CD8-positive, alpha-beta memory T cell (primary cell): ENCODE measurements at regions not wholly inside any gene's neighbourhood (a gene's known extent, or its start where the extent isn't known, plus 50 kb on each side); places are given as distances from the start of the nearest gene placed in this dataset.

Experiments
- CTCF ChIA-PET: fragments of 350-600 bp; sonication (Branson Sonifier 250); formaldehyde crosslinking; loops from one replicate; lab custom pipeline; 2021; ENCODE audit warnings: antibody characterized with exemption; lab: Charles Lee
- POLR2A ChIA-PET: fragments of 350-600 bp; sonication (Branson Sonifier 250); formaldehyde crosslinking; loops from one replicate; lab custom pipeline; 2021; ENCODE audit warnings: antibody characterized with exemption; lab: Charles Lee
- DNase-seq, 5 donors: peaks; one replicate each; pipeline versions ENCODE4 v3.0.0 to v3.0.0-alpha.2; 2020 to 2022; ENCODE audit warnings: mixed read lengths in 1 of 5
- H3K27ac ChIP-seq: one replicate; pipeline ENCODE4 v1.7.0; 2013; ENCODE audit warnings: low read depth, mild to moderate bottlenecking, low read length, moderate library complexity
- H3K27me3 ChIP-seq: 2 replicates; pipeline ENCODE4 v1.7.0; 2013; ENCODE audit warnings: low read length, mild to moderate bottlenecking; ENCODE audit not compliant: insufficient read depth, poor library complexity, severe bottlenecking
- H3K36me3 ChIP-seq: 2 replicates; pipeline ENCODE4 v1.7.0; 2013; ENCODE audit warnings: mild to moderate bottlenecking, low read length, moderate library complexity; ENCODE audit not compliant: insufficient read depth
- H3K4me1 ChIP-seq: 2 replicates; pipeline ENCODE4 v1.7.0; 2013; ENCODE audit warnings: mild to moderate bottlenecking, low read length, moderate library complexity; ENCODE audit not compliant: insufficient read depth
- H3K4me3 ChIP-seq: 2 replicates; pipeline ENCODE4 v1.7.0; 2013; ENCODE audit warnings: mild to moderate bottlenecking, low read length
- H3K9me3 ChIP-seq: 2 replicates; pipeline ENCODE4 v1.7.0; 2013; ENCODE audit warnings: mild to moderate bottlenecking, low read length
- H3K27ac Mint-ChIP-seq, 8 donors: one replicate each; pipeline ENCODE4 v1.8.0; 2020 to 2021; ENCODE audit warnings: mixed read lengths in 8 of 8, mild to moderate bottlenecking in 6 of 8, inconsistent platforms in 3 of 8, moderate library complexity in 3 of 8
- H3K27me3 Mint-ChIP-seq, 2 donors: one replicate each; pipeline ENCODE4 v1.8.0; 2020 to 2021; ENCODE audit warnings: mixed read lengths in 2 of 2, mild to moderate bottlenecking in 1 of 2, moderate library complexity in 1 of 2
- H3K36me3 Mint-ChIP-seq, 3 donors: one replicate each; pipeline ENCODE4 v1.8.0; 2020 to 2021; ENCODE audit warnings: mixed read lengths in 3 of 3, inconsistent platforms in 1 of 3, mild to moderate bottlenecking in 1 of 3
- H3K4me1 Mint-ChIP-seq, 3 donors: one replicate each; pipeline ENCODE4 v1.8.0; 2020 to 2021; ENCODE audit warnings: mixed read lengths in 3 of 3, inconsistent platforms in 1 of 3, mild to moderate bottlenecking in 1 of 3
- H3K4me3 Mint-ChIP-seq, 7 donors: one replicate each; pipeline ENCODE4 v1.8.0; 2020 to 2021; ENCODE audit warnings: mixed read lengths in 7 of 7, mild to moderate bottlenecking in 6 of 7, moderate library complexity in 4 of 7, inconsistent platforms in 2 of 7
- H3K9me3 Mint-ChIP-seq, 5 donors: one replicate each; pipeline ENCODE4 v1.8.0; 2020 to 2022; ENCODE audit warnings: mixed read lengths in 5 of 5, mild to moderate bottlenecking in 3 of 5, moderate library complexity in 2 of 5, inconsistent platforms in 1 of 5

DNA sequence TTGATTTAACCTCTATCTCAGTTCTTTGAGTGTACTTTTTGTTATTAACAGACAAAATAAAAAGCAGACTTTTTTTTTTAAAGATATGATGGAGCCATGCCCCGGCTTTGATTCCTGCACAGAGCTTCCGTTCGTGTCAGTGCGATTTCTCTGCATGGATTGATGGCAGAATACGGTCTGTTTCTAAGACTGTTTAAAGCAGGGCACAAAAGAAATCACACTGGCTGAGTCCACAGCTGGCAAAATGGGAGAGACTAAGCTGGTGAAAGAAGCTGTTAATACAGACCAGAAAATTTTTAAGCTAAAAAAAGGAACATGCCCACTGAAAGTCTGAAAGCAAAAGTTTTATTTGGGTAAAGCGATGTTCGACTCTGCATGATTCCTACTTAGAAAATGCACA, 501.4 kb upstream of the WWC1 start:
- Mint-ChIP-seq H3K9me3 (peaks cover 0 to 9% (median 0%) of the 10 kb centered on the region in 5 donors), H3K36me3 (no peaks in the 10 kb centered on the region), H3K4me3 (no peak overlapping the region), H3K27me3 (no peaks in the 10 kb centered on the region), H3K27ac (no peak overlapping the region), H3K4me1 (no peaks in the 10 kb centered on the region)
- ChIA-PET CTCF (no interaction called here), POLR2A (no interaction called here)
- no peaks in the 10 kb centered on the region for H3K9me3 ChIP-seq
- H3K27ac ChIP-seq, result no peak overlapping the region
- H3K4me3 ChIP-seq, result no peak overlapping the region
- no peaks in the 10 kb centered on the region for H3K4me1 ChIP-seq
- no peaks in the 10 kb centered on the region for H3K36me3 ChIP-seq
- no peaks in the 10 kb centered on the region for H3K27me3 ChIP-seq
- no peak for DNase-seq

DNA sequence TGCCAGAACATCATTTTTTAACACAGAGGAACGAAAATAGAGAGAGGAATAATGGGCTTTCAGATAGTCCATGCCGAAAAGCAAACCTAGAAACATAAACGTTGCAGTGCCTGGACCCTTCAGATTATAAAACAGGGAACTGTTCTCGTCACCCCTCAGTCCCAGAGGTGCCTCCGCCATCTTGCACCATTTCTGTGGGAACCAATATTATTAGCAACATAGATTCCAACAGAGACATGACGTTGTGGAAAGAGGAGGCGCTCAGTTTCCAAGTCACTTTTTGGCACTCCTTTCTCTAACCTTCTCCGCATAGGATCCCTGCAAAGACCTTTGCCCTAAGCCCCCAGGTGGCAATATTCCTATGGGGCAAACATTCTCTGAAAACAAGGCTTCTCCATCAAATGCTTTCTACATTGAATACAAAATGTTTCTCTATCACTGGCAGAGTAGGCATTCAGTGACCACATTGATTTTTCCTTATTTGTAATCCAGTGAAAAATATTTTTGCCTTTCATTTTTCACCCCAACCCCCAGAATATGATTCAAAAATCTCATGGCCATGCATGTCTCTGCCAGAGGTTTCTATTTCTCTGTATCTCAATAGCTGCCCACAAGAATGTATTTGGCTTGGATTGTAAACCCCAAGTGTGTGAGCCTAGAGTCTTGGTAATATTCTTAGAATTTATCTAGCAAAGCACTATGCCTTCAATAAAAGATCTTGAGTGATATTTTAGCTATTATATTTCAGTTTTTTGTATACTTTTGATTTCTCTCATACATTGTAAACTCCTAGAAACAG, 500.8 kb upstream of the WWC1 start:
- no peaks in the 10 kb centered on the region for H3K4me1 ChIP-seq
- H3K9me3 ChIP-seq, result no peaks in the 10 kb centered on the region
- no peaks in the 10 kb centered on the region for H3K27me3 ChIP-seq
- Mint-ChIP-seq H3K9me3 (peaks cover 0 to 9% (median 0%) of the 10 kb centered on the region in 5 donors), H3K4me3 (no peak overlapping the region), H3K36me3 (no peaks in the 10 kb centered on the region), H3K27me3 (no peaks in the 10 kb centered on the region), H3K27ac (no peak overlapping the region), H3K4me1 (no peaks in the 10 kb centered on the region)
- H3K36me3 ChIP-seq, result no peaks in the 10 kb centered on the region
- H3K27ac ChIP-seq, result no peak overlapping the region
- POLR2A ChIA-PET, result no interaction called here
- DNase-seq, result no peak
- CTCF ChIA-PET, result no interaction called here
- no peak overlapping the region for H3K4me3 ChIP-seq

DNA sequence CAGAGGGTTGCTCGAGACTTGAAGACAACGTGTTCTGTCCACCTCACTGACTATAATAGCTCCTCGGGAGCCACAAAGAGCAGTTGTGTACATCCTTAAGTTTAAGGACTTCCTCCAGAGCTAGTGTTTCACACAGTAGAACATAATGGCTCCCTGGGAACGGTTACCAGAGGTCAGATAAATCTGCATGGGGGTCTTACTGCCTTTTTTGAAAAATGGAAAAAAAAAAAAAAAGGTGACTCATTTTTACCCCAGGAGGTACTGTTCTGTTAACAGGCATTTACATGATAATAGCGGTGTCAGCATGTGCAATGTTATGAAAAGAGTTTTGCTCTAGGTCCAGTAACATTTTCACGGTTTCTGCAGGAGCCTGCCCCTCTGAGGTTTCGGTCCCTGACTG, 498.9 kb upstream of the WWC1 start:
- no peak overlapping the region for H3K4me3 ChIP-seq
- ChIA-PET CTCF (no interaction called here), POLR2A (no interaction called here)

DNA sequence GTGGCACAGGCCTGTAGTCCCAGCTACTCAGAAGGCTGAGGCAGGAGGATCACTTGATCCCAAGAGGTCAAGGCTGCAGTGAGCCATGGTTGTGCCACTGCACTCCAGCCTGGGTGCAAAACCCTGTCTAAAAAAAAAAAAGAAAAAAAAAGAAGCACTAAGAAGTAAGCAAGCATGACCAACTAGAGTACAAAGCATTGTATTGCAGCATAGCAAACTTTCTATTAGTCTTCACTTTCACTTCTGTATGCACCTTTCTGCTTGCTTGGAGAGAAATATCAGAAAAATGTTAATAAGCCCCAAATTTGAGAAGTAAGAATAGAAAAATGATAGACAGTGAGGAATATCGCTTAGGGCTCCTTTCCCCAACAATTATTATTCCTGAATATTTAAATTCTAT, 497.7 kb upstream of the WWC1 start:
- no peak overlapping the region for H3K4me3 Mint-ChIP-seq
- no peak overlapping the region for H3K27ac Mint-ChIP-seq
- Histone ChIP-seq H3K27ac (no peak overlapping the region), H3K27me3 (no peaks in the 10 kb centered on the region), H3K36me3 (no peaks in the 10 kb centered on the region), H3K9me3 (no peaks in the 10 kb centered on the region), H3K4me1 (no peaks in the 10 kb centered on the region), H3K4me3 (no peak overlapping the region)
- H3K4me1 Mint-ChIP-seq, result no peaks in the 10 kb centered on the region
- peaks cover 0 to 9% (median 1%) of the 10 kb centered on the region in 5 donors for H3K9me3 Mint-ChIP-seq
- CTCF ChIA-PET, result no interaction called here
- POLR2A ChIA-PET, result no interaction called here
- H3K27me3 Mint-ChIP-seq, result no peaks in the 10 kb centered on the region
- DNase-seq, result no peak
- H3K36me3 Mint-ChIP-seq, result no peaks in the 10 kb centered on the region

More for the DNA sequence above, 498.9 kb upstream of the WWC1 start:
- no peaks in the 10 kb centered on the region for H3K36me3 ChIP-seq
- Mint-ChIP-seq H3K4me3 (no peak overlapping the region), H3K9me3 (peaks cover 0 to 6% (median 0%) of the 10 kb centered on the region in 5 donors), H3K27ac (no peak overlapping the region), H3K4me1 (no peaks in the 10 kb centered on the region), H3K27me3 (no peaks in the 10 kb centered on the region), H3K36me3 (no peaks in the 10 kb centered on the region)
- H3K9me3 ChIP-seq, result no peaks in the 10 kb centered on the region
- H3K27ac ChIP-seq, result no peak overlapping the region
- H3K4me1 ChIP-seq, result no peaks in the 10 kb centered on the region
- no peaks in the 10 kb centered on the region for H3K27me3 ChIP-seq
- no peak for DNase-seq

DNA sequence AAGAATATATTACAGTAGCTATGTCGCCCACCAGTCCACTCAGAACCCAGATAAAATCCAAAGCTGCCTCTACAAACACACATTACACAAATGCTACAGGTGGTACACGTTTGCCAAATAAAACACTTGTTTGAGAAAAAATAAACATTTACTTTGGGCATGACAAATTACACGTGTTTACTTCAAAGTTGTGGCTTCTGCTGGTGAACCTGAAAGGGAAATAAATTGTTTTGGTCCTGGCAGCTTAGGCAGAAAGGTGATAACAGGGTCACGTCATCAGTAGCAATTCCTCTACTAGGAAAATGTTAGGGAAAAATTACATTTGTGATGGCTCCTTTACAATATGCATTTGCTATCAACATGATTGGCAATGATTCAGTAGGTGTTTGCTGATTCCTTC, 497.3 kb upstream of the WWC1 start:
- H3K27me3 Mint-ChIP-seq, result no peaks in the 10 kb centered on the region
- ChIA-PET CTCF (no interaction called here), POLR2A (no interaction called here)
- Histone ChIP-seq H3K27me3 (no peaks in the 10 kb centered on the region), H3K27ac (no peak overlapping the region), H3K9me3 (no peaks in the 10 kb centered on the region), H3K4me1 (no peaks in the 10 kb centered on the region), H3K4me3 (no peak overlapping the region), H3K36me3 (no peaks in the 10 kb centered on the region)
- no peak for DNase-seq
- H3K36me3 Mint-ChIP-seq, result no peaks in the 10 kb centered on the region
- no peaks in the 10 kb centered on the region for H3K4me1 Mint-ChIP-seq
- H3K4me3 Mint-ChIP-seq, result no peak overlapping the region
- no peak overlapping the region for H3K27ac Mint-ChIP-seq
- H3K9me3 Mint-ChIP-seq, result peaks cover 0 to 9% (median 1%) of the 10 kb centered on the region in 5 donors

DNA sequence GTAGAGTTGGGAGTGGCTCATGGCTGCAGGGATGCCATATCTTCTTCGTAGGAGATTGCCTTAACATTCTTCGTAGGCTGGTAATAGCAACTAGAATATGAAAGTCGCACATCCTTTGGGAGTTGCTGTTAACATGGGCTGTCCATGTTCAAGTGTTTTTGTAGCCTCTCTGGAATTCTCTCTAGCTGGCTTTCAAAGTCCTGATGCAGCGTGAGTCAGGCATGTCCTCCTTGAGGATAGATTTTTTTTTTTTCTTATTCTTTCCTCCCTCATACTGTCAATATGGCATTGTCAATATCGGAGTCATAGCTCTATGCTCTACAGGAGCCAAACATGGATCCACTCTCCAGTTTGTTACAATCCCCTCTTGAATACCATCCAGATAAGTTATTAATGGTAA, 494.8 kb upstream of the WWC1 start:
- CTCF ChIA-PET, result no interaction called here
- Histone ChIP-seq H3K4me3 (no peak overlapping the region), H3K27ac (no peak overlapping the region), H3K36me3 (no peaks in the 10 kb centered on the region), H3K4me1 (no peaks in the 10 kb centered on the region), H3K27me3 (no peaks in the 10 kb centered on the region), H3K9me3 (no peaks in the 10 kb centered on the region)
- DNase-seq, result no peak
- peaks cover 0 to 9% (median 1%) of the 10 kb centered on the region in 5 donors for H3K9me3 Mint-ChIP-seq
- H3K27me3 Mint-ChIP-seq, result no peaks in the 10 kb centered on the region
- no peak overlapping the region for H3K27ac Mint-ChIP-seq
- no peak overlapping the region for H3K4me3 Mint-ChIP-seq
- no peaks in the 10 kb centered on the region for H3K36me3 Mint-ChIP-seq
- POLR2A ChIA-PET, result no interaction called here
- H3K4me1 Mint-ChIP-seq, result no peaks in the 10 kb centered on the region

DNA sequence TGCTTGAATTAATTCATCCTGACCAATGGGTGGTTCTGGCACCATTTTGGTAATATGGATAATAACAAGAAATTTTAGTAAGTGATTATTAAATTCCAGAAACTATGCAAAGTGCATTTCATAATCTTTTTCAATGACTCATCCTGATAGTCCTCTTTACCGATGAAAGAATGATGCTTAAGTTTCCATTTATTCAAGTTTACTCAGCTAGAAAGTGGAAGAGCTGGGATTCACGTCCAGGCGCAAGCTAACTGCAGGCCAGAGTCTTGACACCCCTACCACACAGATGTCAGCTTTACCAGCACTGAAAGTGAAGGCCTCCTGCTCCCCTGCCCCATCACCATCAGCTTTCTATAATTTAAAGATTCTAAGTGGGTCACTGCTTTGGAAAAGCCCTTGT, 493.5 kb upstream of the WWC1 start:
- Mint-ChIP-seq H3K4me3 (no peak overlapping the region), H3K27me3 (no peaks in the 10 kb centered on the region), H3K9me3 (peaks cover 0 to 2% (median 1%) of the 10 kb centered on the region in 5 donors), H3K27ac (no peak overlapping the region), H3K36me3 (no peaks in the 10 kb centered on the region), H3K4me1 (no peaks in the 10 kb centered on the region)
- Histone ChIP-seq H3K4me3 (no peak overlapping the region), H3K27me3 (no peaks in the 10 kb centered on the region), H3K27ac (no peak overlapping the region), H3K4me1 (no peaks in the 10 kb centered on the region), H3K9me3 (no peaks in the 10 kb centered on the region), H3K36me3 (no peaks in the 10 kb centered on the region)
- ChIA-PET POLR2A (no interaction called here), CTCF (no interaction called here)
- DNase-seq, result no peak

DNA sequence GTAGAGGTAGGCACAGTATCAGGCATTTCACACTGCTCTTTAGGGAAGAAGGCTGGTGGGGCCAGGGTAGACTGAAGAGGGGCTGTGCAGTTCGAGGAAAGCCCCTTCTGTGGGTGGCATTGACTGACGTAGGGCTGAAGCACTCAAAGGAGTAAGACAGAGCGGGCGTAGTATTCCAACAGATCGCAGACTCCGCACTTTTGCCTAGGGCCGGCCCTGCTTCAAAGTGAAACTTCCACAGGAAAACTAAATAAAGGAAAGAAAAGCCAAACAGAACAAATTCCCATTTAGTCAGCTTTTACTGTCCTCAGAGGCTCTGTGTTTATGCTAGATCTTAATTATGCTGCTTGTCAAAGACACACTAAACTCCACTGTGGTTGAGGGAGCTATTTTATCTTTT, 493.0 kb upstream of the WWC1 start:
- CTCF ChIA-PET, result no interaction called here
- H3K4me1 ChIP-seq, result no peaks in the 10 kb centered on the region

More for the DNA sequence above, 493.0 kb upstream of the WWC1 start:
- Mint-ChIP-seq H3K27me3 (peaks cover 0 to 2% of the 10 kb centered on the region in 2 donors), H3K9me3 (peaks cover 0 to 2% (median 1%) of the 10 kb centered on the region in 5 donors), H3K4me1 (no peaks in the 10 kb centered on the region), H3K27ac (no peak overlapping the region), H3K4me3 (no peak overlapping the region), H3K36me3 (no peaks in the 10 kb centered on the region)
- no peaks in the 10 kb centered on the region for H3K9me3 ChIP-seq
- no peak for DNase-seq
- H3K27ac ChIP-seq, result no peak overlapping the region
- POLR2A ChIA-PET, result no interaction called here
- no peak overlapping the region for H3K4me3 ChIP-seq
- no peaks in the 10 kb centered on the region for H3K36me3 ChIP-seq
- H3K27me3 ChIP-seq, result no peaks in the 10 kb centered on the region
